HG03175 (cell line): ENCODE measurements at regions not wholly inside any gene's neighbourhood (a gene's known extent, or its start where the extent isn't known, plus 50 kb on each side); places are given as distances from the start of the nearest gene placed in this dataset.
A peak's percentile ranks its signal among the peaks of the same experiment; 100 is the strongest.

ENCODE experiments used
- ATAC-seq: cut with Tn5 transposase; IDR thresholded peaks from one replicate; pipeline ENCODE4 v1.9.1; 2021; ENCODE audit warnings: mild to moderate bottlenecking, moderate library complexity; ENCODE audit not compliant: unreplicated experiment

- no peak for ATAC-seq
These were observed 141.1 kb upstream of the HNMT start for GRCh38 chr2:137823196-137823595.

- ATAC-seq, result no peak
These were observed 139.8 kb upstream of the HNMT start for GRCh38 chr2:137824501-137824900.

- ATAC-seq, result peak; percentile 95
These were observed 137.6 kb upstream of the HNMT start for GRCh38 chr2:137826373-137827372.

- no peak for ATAC-seq
These were observed 135.6 kb upstream of the HNMT start for GRCh38 chr2:137828624-137829023.

- ATAC-seq, result no peak
These were observed 135.0 kb upstream of the HNMT start for GRCh38 chr2:137829251-137829650.

GRCh38 chr2:137834760-137835379 is 129.4 kb upstream of the HNMT start:
- ATAC-seq, result no peak

- no peak for ATAC-seq
These were observed 127.6 kb upstream of the HNMT start for GRCh38 chr2:137836671-137837070.

GRCh38 chr2:137837830-137838229 is 126.4 kb upstream of the HNMT start:
- ATAC-seq, result no peak

GRCh38 chr2:137838255-137839092 is 125.8 kb upstream of the HNMT start:
- peak; percentile 74 for ATAC-seq

GRCh38 chr2:137842430-137842829 is 121.8 kb upstream of the HNMT start:
- no peak for ATAC-seq

- ATAC-seq, result no peak
These were observed 121.3 kb upstream of the HNMT start for GRCh38 chr2:137842952-137843351.

- ATAC-seq, result no peak
These were observed 118.9 kb upstream of the HNMT start for GRCh38 chr2:137845422-137845821.

GRCh38 chr2:137846993-137847392 is 117.3 kb upstream of the HNMT start:
- no peak for ATAC-seq

GRCh38 chr2:137847443-137847842 is 116.8 kb upstream of the HNMT start:
- no peak for ATAC-seq

GRCh38 chr2:137857881-137858280 is 106.4 kb upstream of the HNMT start:
- no peak for ATAC-seq

- peak; percentile 40 for ATAC-seq
These were observed 101.6 kb upstream of the HNMT start for GRCh38 chr2:137862651-137863050.

GRCh38 chr2:137865954-137866540 is 98.2 kb upstream of the HNMT start:
- peak; percentile 48 for ATAC-seq

- peak; percentile 82 for ATAC-seq
These were observed 93.6 kb upstream of the HNMT start for GRCh38 chr2:137870682-137871081.

GRCh38 chr2:137872577-137872976 is 91.7 kb upstream of the HNMT start:
- peak; percentile 57 for ATAC-seq

GRCh38 chr2:137873536-137874244 is 90.6 kb upstream of the HNMT start:
- no peak for ATAC-seq
